Type B pancreatic cell (in vitro differentiated cells): ENCODE measurements at regions not wholly inside any gene's neighbourhood (a gene's known extent, or its start where the extent isn't known, plus 50 kb on each side); places are given as distances from the start of the nearest gene placed in this dataset.

Experiments
- DNase-seq: peaks from one replicate; pipeline ENCODE4 v3.0.0; 2021; ENCODE audit warnings: mixed read lengths; ENCODE audit not compliant: unreplicated experiment; ENCODE audit errors: extremely low spot score
- H3K27ac Mint-ChIP-seq: 2 replicates; pipeline ENCODE4 v1.8.0; 2021; ENCODE audit warnings: mild to moderate bottlenecking, mixed read lengths
- H3K27me3 Mint-ChIP-seq: 2 replicates; pipeline ENCODE4 v1.8.0; 2021; ENCODE audit warnings: mixed read lengths
- H3K36me3 Mint-ChIP-seq: 2 replicates; pipeline ENCODE4 v1.8.0; 2021; ENCODE audit warnings: mixed read lengths
- H3K4me1 Mint-ChIP-seq: one replicate; pipeline ENCODE4 v1.8.0; 2021; ENCODE audit warnings: mixed read lengths; ENCODE audit not compliant: unreplicated experiment
- H3K4me3 Mint-ChIP-seq: 2 replicates; pipeline ENCODE4 v1.8.0; 2021; ENCODE audit warnings: mild to moderate bottlenecking, mixed read lengths
- H3K9me3 Mint-ChIP-seq: 2 replicates; pipeline ENCODE4 v1.8.0; 2021; ENCODE audit warnings: mixed read lengths
- TF ChIP-seq, protein P1 (sequence below): fragments of 200-600 bp; sonication (generic); conservative IDR thresholded peaks from 2 replicates; pipeline ENCODE4 v1.5.0; 2021; ENCODE audit warnings: antibody characterized with exemption, mild to moderate bottlenecking

DNA sequence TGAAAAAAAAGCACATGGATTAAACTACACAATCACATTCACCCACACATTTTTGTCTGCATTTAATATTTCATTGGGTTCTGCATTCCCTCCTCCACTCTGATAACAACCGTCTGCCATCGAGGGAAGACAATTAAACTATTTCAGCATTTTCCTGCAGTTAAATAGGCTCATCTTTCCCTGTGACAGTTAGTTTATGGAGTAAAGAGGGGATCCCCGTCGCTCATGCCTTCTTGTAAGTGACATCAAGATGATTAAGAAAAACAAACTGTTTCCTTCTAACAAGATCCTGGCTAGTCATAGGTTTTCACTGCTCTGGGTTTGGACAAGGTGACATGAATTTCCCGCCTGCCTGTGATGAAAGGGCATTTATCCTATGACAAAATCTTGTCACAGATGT lies 98.0 kb upstream of the DYNLRB2 start:
- Mint-ChIP-seq H3K27me3 (peaks cover 13% of the 10 kb centered on the region), H3K27ac (no peak overlapping the region), H3K9me3 (peaks cover 5% of the 10 kb centered on the region), H3K36me3 (no peaks in the 10 kb centered on the region), H3K4me3 (no peak overlapping the region), H3K4me1 (no peaks in the 10 kb centered on the region)
- TF ChIP-seq, protein P1, sequence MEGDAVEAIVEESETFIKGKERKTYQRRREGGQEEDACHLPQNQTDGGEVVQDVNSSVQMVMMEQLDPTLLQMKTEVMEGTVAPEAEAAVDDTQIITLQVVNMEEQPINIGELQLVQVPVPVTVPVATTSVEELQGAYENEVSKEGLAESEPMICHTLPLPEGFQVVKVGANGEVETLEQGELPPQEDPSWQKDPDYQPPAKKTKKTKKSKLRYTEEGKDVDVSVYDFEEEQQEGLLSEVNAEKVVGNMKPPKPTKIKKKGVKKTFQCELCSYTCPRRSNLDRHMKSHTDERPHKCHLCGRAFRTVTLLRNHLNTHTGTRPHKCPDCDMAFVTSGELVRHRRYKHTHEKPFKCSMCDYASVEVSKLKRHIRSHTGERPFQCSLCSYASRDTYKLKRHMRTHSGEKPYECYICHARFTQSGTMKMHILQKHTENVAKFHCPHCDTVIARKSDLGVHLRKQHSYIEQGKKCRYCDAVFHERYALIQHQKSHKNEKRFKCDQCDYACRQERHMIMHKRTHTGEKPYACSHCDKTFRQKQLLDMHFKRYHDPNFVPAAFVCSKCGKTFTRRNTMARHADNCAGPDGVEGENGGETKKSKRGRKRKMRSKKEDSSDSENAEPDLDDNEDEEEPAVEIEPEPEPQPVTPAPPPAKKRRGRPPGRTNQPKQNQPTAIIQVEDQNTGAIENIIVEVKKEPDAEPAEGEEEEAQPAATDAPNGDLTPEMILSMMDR = no peak
- DNase-seq = no peak

DNA sequence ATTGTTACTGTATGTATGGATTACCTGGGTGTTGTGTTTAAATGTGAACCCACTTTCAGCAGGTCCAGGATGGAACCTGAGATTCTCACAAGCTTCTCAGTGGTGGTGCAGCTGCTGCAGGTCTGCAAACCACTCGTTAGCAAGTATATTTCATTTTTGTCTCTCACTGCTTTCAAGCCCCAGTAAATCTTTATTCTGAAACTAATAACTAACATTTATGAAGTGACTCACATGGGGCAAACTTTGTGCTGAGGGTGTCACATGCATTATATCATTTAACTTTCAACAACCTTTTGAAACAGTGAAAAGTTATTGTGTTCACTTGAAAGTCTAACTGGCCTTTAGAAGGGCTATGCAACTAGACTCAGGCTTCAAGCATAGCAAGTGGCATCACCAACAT lies 98.9 kb upstream of the DYNLRB2 start:
- no peak overlapping the region for H3K4me3 Mint-ChIP-seq
- H3K27me3 Mint-ChIP-seq = peaks cover 13% of the 10 kb centered on the region
- peaks cover 5% of the 10 kb centered on the region for H3K9me3 Mint-ChIP-seq
- H3K36me3 Mint-ChIP-seq = no peaks in the 10 kb centered on the region
- no peaks in the 10 kb centered on the region for H3K4me1 Mint-ChIP-seq
- TF ChIP-seq, protein P1 = no peak
- DNase-seq = no peak
- no peak overlapping the region for H3K27ac Mint-ChIP-seq

DNA sequence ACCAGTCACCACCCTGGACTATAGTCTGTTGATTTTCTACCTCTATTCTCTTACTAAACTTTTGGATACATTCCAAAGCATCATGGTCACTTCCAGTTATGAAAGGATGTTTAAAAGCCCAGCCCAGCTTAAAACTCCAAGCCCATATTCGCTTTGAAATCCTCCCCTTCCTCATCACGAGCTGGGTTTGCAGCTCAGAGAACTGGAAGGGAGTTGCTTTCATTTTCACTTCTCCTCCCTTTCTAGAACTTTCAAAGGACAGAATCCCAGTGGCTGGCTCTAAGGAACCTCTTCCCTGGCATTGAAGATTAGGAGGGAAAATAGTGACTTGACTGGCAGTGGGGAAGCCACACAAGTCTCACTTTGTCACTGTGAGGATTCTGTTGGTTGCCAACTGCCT lies 100.1 kb upstream of the DYNLRB2 start:
- H3K4me3 Mint-ChIP-seq = no peak overlapping the region
- no peaks in the 10 kb centered on the region for H3K36me3 Mint-ChIP-seq
- TF ChIP-seq, protein P1 = no peak
- H3K9me3 Mint-ChIP-seq = peaks cover 5% of the 10 kb centered on the region
- H3K4me1 Mint-ChIP-seq = no peaks in the 10 kb centered on the region
- H3K27ac Mint-ChIP-seq = no peak overlapping the region
- no peak for DNase-seq
- H3K27me3 Mint-ChIP-seq = peaks cover 13% of the 10 kb centered on the region

DNA sequence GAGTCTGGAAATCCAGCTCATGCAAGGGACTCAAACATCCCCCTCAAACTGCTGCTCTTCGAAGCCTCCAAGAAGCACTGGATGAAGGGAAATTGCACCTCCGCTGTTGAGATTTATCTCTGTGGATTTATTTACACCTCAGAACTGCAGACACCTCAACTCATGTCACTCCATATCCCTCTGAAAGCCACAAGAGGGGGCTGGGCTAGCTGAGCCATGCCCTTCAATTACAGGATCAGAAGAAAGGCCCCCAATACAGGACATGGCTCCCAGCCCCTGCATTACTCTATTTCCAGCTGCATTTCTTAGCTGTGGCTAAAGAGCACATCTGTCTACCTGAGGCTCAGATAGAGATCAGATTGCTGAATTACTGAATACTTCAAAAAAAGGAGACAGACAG lies 103.1 kb upstream of the DYNLRB2 start:
- Mint-ChIP-seq H3K4me1 (no peaks in the 10 kb centered on the region), H3K9me3 (peaks cover 5% of the 10 kb centered on the region), H3K27ac (no peak overlapping the region), H3K36me3 (no peaks in the 10 kb centered on the region), H3K4me3 (no peak overlapping the region), H3K27me3 (peaks cover 10% of the 10 kb centered on the region)
- DNase-seq = no peak
- TF ChIP-seq, protein P1 = peak; percentile 28

DNA sequence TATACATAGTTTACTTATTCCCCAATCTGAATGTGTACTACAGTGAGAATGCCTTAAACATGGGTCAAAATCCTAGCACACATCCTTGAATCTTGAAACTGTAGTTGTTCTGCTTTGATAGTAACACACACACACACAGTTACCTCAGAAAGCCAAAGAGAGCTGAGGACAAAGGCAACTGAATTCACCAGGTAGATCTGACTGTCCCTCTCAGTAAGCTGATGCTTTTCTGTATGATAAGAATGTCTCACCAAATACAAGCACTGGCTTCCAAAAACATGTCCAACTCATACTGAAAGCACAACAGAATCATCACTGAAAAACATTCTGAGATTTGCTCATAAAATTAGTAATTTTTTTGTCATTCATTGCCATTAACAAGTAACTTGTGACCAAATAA lies 104.3 kb upstream of the DYNLRB2 start:
- Mint-ChIP-seq H3K36me3 (no peaks in the 10 kb centered on the region), H3K4me3 (no peak overlapping the region), H3K27ac (no peak overlapping the region), H3K4me1 (no peaks in the 10 kb centered on the region), H3K27me3 (peaks cover 10% of the 10 kb centered on the region), H3K9me3 (peaks cover 5% of the 10 kb centered on the region)
- TF ChIP-seq, protein P1 = no peak
- DNase-seq = no peak

DNA sequence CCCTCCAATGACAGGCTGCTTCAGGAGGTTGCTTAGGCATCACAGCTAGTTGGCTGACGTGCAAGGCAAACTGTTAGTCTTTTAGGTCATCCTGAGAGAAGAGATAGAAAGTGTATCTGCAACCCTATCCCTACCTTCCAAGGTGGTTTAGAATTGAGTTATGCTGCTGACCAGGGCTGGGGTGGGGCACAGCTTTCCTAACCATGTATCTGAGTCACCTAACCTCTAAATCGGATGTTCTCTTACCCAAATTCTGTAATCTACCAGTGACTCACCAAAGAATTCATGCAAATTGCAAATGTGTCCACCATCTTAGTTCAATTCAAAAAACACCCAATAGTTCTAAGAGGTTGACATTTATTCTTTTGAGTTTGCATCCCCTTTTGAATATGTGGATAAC lies 107.2 kb upstream of the DYNLRB2 start:
- H3K9me3 Mint-ChIP-seq = peaks cover 5% of the 10 kb centered on the region
- TF ChIP-seq, protein P1 = no peak
- H3K4me1 Mint-ChIP-seq = no peaks in the 10 kb centered on the region
- no peak overlapping the region for H3K27ac Mint-ChIP-seq
- H3K36me3 Mint-ChIP-seq = no peaks in the 10 kb centered on the region
- no peak for DNase-seq
- peaks cover 9% of the 10 kb centered on the region for H3K27me3 Mint-ChIP-seq
- no peak overlapping the region for H3K4me3 Mint-ChIP-seq
